Epidermal melanocyte (primary cell): ENCODE measurements at regions not wholly inside any gene's neighbourhood (a gene's known extent, or its start where the extent isn't known, plus 50 kb on each side); places are given as distances from the start of the nearest gene placed in this dataset.

Experiments used
- DNase-seq: peaks from one replicate; pipeline ENCODE4 v3.0.0; 2011; ENCODE audit warnings: low spot score; ENCODE audit not compliant: insufficient read length

- DNase-seq: no peak
Measured at GRCh38 chr14:26990946-26991345, 393.1 kb upstream of the NOVA1 start.

DNA sequence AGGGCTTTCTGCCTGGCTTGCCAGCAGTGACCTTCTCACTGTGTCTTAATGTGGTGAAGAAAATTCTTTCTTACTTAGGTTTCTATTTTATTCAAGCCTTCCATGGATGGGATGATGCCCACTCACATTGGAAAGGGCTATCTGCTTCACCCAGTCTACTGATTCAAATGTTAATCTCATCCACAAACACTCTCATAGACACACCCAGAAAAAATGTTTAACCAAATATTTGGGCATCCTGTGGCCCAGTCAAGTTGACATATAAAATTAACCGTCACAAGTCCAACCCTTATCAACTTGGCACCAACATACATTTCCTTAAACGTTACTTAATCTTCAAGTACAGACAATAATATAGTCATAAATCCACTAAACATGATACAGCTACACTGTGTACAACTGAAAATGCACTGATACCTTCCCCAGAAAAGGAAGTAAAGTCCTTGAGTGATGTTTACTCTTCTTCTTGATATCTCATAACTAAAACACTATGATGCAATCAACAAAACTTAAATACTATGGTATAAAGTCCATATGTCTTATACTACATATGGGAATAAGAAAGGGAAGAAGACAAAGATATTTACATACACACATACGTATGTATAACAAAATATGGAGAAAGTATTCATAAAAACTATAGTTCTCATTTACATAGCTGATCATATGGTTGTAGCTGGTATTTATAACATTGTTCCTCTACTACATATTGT, 394.7 kb upstream of the NOVA1 start:
- DNase-seq: no peak

- DNase-seq: no peak
Measured at GRCh38 chr14:26993556-26993955, 395.7 kb upstream of the NOVA1 start.

GRCh38 chr14:26995301-26995700, 397.5 kb upstream of the NOVA1 start:
- DNase-seq: no peak

- no peak for DNase-seq
Measured at GRCh38 chr14:26996246-26996645, 398.4 kb upstream of the NOVA1 start.

DNA sequence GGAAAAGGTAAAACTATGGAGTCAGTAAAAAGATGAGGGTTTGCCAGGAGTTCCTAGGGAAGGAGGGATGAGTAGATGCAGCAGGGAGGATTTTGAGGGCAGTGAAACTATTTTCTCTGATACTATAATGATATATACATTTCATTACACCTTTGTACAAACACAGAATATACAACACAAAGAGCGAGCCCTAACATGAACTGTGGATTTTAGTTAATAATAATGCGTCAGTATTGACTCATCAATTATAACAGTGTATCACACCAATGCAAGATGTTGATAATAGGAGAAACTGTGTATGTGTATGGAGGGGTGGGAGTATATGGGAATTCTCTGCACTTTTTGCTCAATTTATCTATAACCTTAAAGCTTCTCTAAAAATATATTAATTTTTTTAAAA, 404.3 kb upstream of the NOVA1 start:
- DNase-seq: no peak

- DNase-seq: no peak
Measured at GRCh38 chr14:27006570-27006969, 408.7 kb upstream of the NOVA1 start.

GRCh38 chr14:27008187-27008586, 410.4 kb upstream of the NOVA1 start:
- DNase-seq: no peak

DNA sequence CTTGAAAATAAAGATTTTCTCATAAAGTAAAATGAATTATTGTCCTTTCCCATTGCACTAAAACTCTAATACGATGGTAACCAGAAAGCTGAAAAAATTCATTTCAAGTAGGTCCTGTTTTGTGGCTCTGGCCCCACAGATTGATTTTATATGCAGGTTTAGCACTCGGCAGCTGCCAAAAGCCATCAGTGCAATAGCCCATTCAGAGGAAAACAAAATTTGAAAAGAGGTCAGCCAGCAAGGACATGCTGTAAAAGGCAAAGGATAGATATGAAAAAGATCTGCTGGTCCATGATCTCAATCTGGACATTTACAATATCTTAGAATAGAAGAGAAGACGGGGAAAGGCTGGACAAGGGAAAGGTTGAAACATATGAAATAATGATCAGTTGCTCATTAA, 414.8 kb upstream of the NOVA1 start:
- no peak for DNase-seq

DNA sequence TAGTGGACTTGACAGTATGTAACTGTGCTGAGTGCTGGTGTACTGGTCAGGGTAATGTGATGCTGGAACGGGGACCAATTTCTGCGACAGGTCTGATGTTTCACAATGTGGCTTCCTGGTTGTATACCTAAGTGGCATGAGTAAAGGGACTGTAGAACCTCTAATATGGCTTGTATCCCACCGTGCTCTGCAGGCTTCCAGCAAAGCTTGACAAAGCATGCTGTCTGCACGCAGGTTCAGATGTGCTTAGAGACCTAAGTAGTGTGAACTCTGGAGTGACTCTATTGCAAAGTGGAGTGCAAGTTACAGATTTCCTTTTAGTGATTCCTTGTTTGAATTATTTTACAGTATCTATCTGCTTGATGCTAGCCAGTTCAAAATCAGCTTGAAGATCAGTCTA, 415.8 kb upstream of the NOVA1 start:
- no peak for DNase-seq

DNA sequence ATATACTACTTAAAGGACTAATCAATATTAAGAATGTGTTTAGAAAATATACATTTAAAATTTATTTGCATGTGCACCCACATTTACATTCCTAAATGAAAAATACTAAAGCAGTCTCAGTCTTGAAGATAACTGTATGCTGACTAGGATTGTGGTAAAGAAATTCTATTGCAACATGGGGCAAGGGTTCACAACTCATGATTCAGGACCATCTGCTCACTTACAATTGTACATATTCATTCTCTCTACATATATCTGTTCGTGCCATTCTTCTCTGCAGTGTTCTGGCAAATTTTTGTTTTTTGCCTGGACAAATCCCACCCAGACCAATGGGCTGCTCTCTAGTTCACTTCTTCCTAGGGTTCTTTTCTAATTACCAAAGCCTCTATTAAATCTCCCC, 417.2 kb upstream of the NOVA1 start:
- no peak for DNase-seq

GRCh38 chr14:27025648-27026047, 427.8 kb upstream of the NOVA1 start:
- DNase-seq: no peak

DNA sequence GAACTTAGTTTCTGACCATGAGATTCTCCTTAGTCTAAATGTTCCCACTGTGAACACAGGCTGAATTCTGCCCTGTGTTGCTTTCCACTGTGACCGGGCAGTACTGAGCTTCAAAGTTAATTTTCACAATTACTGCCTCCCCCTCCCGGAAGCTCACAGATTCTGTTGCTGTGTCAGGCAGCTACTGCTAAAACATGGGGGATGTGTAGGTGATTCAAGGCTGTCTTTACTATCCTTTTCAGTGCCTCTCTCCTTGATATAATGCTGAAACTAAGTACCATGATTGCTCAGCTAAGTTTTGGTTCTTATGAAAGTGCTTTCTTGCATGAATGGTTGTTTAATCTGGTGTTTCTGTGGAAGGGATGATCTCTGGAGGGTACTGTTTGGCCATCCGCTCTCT, 428.3 kb upstream of the NOVA1 start:
- DNase-seq: no peak

- no peak for DNase-seq
Measured at GRCh38 chr14:27040552-27040951, 442.7 kb upstream of the NOVA1 start.

DNA sequence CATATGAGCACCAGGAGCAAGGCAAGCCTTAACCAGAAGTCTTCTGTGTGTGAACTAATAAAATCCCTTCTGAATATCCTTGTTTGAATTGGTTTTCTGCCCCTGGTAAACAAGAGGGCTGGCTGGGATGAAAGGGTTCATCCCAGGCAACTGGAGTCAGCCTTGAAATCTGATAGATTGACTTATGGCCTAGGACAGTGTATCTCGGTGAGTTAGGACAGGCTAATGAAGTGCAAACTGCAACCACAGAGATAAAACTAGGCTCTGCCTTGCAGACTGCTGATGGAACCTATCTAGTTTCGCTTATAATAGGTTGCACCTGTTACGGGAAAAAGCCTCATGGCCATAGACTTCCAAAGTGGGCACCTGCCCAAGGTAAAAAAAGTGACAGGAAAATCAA, 451.9 kb upstream of the NOVA1 start:
- no peak for DNase-seq

DNA sequence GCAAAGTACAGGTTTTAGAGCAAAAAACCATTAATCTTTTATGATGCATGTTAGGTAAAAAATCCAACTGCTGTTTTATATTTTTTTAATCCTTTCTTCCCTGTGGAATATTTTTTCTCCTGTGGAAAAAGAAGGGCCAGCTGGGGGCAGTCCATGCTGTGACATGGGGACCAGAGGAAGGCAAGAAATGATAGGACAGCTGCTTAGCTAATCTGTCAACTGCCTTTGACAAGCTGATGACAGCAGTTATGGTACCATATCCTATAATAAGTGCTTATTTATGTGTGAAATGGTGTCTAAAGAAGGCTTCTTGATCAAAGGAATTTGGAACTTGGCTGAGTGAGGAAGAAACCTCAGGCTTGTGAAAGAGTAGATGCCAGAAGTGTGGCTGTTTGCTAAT, 452.4 kb upstream of the NOVA1 start:
- no peak for DNase-seq

GRCh38 chr14:27056586-27056985, 458.8 kb upstream of the NOVA1 start:
- DNase-seq: no peak

DNA sequence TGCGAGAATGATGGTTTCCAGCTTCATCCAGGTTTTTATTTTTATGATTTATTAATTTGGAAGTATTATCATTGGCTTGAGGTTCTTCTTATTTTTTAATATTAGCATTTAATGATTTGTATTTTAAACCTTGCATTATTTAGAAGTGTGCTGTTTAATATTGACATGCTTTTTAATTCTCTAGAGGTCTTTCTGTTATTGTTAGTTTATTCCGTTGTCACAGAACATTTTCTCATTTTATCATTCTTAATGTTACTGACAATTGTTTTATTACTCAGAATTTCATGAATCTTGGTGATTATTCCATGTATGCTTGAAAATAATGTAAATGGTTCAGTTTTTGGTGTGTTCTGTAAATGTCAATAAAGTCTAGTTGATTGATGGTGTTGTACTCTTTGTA, 463.5 kb upstream of the NOVA1 start:
- DNase-seq: no peak

- DNase-seq: no peak
Measured at GRCh38 chr14:27063959-27064358, 466.1 kb upstream of the NOVA1 start.

DNA sequence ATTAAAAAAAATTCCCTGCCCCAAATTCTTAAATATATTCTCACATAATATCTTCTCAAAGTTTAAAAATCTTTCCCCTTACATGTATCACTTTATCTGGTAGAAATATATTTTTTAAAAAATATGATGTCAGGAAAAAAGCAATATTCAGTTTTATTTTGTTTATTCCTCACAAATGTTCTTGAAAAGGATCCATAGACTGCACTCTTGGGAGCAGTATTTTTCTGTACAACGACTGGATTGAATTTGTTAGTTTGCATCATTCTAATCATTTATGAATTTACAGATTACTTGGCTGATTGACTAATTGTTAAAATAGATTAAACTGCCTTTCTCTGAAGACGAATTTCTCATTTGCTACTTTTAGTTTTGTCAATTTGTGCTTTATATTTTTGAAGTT, 468.1 kb upstream of the NOVA1 start:
- DNase-seq: no peak

DNA sequence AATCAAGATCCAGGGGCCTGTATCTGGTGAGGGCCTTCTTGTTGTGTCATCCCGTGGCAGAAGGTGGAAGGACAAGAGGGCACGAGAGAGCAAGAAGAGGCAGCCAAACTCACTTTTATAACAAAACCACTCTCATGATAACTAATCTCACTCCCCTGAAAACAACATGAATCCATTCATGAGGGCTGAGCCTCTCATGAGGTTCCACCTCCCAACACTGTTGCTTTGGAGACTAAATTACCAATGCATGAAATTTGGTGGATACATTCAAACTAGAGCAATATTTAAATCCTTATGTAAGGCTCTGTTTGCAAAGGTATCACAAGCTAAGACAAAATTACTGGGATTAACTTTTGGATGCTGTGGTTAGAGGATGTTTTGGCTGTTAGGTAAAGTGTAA, 470.1 kb upstream of the NOVA1 start:
- DNase-seq: no peak

GRCh38 chr14:27072589-27072988, 474.8 kb upstream of the NOVA1 start:
- DNase-seq: no peak

GRCh38 chr14:27075503-27075902, 477.7 kb upstream of the NOVA1 start:
- DNase-seq: no peak

DNA sequence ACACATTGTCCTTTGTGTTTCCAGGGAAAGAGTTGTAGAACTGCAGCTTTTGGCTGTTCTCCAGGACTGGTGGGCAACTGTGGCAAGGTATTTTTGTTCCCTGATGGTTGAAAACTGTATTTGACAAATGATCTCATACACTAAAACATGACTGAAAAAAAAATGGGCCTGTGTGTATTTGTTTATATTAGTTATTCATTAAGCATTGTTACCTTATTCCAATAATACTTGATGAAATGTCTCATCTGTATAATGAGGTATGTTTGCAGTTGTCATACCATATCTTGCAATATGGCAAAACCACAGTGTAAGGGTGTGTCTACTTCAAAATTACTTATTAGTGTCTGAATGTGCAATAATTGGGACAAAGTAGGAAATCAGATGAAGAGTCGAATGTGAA, 479.4 kb upstream of the NOVA1 start:
- no peak for DNase-seq
